Peyer's patch (tissue), 4 donors: ENCODE measurements at regions not wholly inside any gene's neighbourhood (a gene's known extent, or its start where the extent isn't known, plus 50 kb on each side); places are given as distances from the start of the nearest gene placed in this dataset.

Experiments used
- DNase-seq, 3 donors: peaks; one replicate each; pipeline ENCODE4 v3.0.0-alpha.2; 2017 to 2019
- H3K27ac ChIP-seq, 4 donors: fragments of 200-600 bp; sonication (generic); one replicate each; pipeline ENCODE4 v1.5.1; 2016 to 2019
- H3K27me3 ChIP-seq, 2 donors: fragments of 200-600 bp; sonication (generic); one replicate each; pipeline ENCODE4 v1.5.1; 2019
- H3K36me3 ChIP-seq, 3 donors: fragments of 200-600 bp; sonication (generic); one replicate each; pipeline ENCODE4 v1.5.1; 2016 to 2019
- H3K4me1 ChIP-seq, 4 donors: fragments of 200-600 bp; sonication (generic); one replicate each; pipeline ENCODE4 v1.5.1; 2016 to 2019
- H3K4me3 ChIP-seq, 4 donors: fragments of 200-600 bp; sonication (generic); 1 replicate in 3 of 4; 2 replicates in 1 of 4; pipeline ENCODE4 v1.5.1; 2016 to 2019; ENCODE audit warnings: mild to moderate bottlenecking in 1 of 4
- H3K9me3 ChIP-seq, 4 donors: fragments of 200-600 bp; sonication (generic); one replicate each; pipeline ENCODE4 v1.5.1; 2016 to 2019; ENCODE audit warnings: mild to moderate bottlenecking in 1 of 4
- POLR2A ChIP-seq, 2 donors: fragments of 450-650 bp; IDR thresholded peaks; one replicate each; pipeline ENCODE4 v1.5.1; 2017; ENCODE audit warnings: antibody characterized with exemption in 2 of 2, mild to moderate bottlenecking in 2 of 2, moderate library complexity in 2 of 2
- TF ChIP-seq, protein P1 (sequence below), 6 experiments: fragments of 450-650 bp in 4 of 6; fragments of 200-600 bp in 2 of 6; sonication (generic) in 1 of 6; IDR thresholded peaks; one replicate each; pipeline ENCODE4 v1.5.1; 2017 to 2019; ENCODE audit warnings: antibody characterized with exemption in 6 of 6, mild to moderate bottlenecking in 3 of 6, moderate library complexity in 1 of 6

GRCh38 chr3:101155825-101156224, 162.6 kb upstream of the ABI3BP start:
- Histone ChIP-seq H3K4me1 (no peaks in the 10 kb centered on the region), H3K9me3 (no peaks in the 10 kb centered on the region)
- no peak for DNase-seq

GRCh38 chr3:101154401-101154800, 161.2 kb upstream of the ABI3BP start:
- H3K9me3 ChIP-seq = no peaks in the 10 kb centered on the region
- no peak overlapping the region for H3K27ac ChIP-seq
- no peaks in the 10 kb centered on the region for H3K36me3 ChIP-seq
- no peak for TF ChIP-seq POLR2A (IDR thresholded peaks at IDR 0.05)
- TF ChIP-seq, protein P1, sequence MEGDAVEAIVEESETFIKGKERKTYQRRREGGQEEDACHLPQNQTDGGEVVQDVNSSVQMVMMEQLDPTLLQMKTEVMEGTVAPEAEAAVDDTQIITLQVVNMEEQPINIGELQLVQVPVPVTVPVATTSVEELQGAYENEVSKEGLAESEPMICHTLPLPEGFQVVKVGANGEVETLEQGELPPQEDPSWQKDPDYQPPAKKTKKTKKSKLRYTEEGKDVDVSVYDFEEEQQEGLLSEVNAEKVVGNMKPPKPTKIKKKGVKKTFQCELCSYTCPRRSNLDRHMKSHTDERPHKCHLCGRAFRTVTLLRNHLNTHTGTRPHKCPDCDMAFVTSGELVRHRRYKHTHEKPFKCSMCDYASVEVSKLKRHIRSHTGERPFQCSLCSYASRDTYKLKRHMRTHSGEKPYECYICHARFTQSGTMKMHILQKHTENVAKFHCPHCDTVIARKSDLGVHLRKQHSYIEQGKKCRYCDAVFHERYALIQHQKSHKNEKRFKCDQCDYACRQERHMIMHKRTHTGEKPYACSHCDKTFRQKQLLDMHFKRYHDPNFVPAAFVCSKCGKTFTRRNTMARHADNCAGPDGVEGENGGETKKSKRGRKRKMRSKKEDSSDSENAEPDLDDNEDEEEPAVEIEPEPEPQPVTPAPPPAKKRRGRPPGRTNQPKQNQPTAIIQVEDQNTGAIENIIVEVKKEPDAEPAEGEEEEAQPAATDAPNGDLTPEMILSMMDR (IDR thresholded peaks at IDR 0.05) = no peak
- H3K4me3 ChIP-seq = no peak overlapping the region
- H3K4me1 ChIP-seq = no peaks in the 10 kb centered on the region
- DNase-seq = no peak
- no peaks in the 10 kb centered on the region for H3K27me3 ChIP-seq

More at GRCh38 chr3:101155825-101156224, 162.6 kb upstream of the ABI3BP start:
- H3K4me3 ChIP-seq = no peak overlapping the region
- H3K27me3 ChIP-seq = no peaks in the 10 kb centered on the region
- TF ChIP-seq, protein P1 (IDR thresholded peaks at IDR 0.05) = no peak
- TF ChIP-seq POLR2A (IDR thresholded peaks at IDR 0.05) = no peak
- no peak overlapping the region for H3K27ac ChIP-seq
- H3K36me3 ChIP-seq = no peaks in the 10 kb centered on the region

DNA sequence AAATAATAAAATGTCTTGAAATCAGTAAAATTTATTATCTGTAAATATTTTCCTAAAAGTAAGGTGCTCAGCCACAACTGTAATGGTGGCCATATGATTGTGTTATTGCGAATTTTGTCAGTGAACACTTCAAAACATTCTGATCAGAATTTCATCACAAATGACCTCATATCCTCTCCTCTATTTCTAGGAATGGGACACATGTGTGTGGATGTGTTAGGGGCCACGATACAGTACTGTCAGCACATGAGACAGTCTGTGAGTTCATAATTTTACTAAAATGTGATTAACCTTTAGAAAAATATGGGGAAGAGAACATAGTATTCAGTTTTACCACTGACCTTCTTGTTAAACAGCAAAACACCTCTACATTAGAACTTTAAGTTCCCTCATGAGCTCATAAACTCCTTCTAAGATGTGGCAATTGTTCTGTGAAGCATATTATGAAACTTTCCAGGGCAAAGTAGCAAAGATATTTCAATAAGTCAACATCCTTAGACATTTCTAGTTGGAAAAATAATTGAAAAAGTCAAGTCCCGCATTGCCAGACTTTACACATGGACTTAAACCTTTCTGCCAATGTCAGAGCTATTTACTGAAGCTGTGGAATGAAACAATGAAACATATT, 158.2 kb upstream of the ABI3BP start:
- no peak for TF ChIP-seq POLR2A (IDR thresholded peaks at IDR 0.05)
- TF ChIP-seq, protein P1 (IDR thresholded peaks at IDR 0.05) = no peak
- H3K36me3 ChIP-seq = no peaks in the 10 kb centered on the region
- no peak for DNase-seq

GRCh38 chr3:101150504-101150903, 157.3 kb upstream of the ABI3BP start:
- no peaks in the 10 kb centered on the region for H3K4me1 ChIP-seq
- no peaks in the 10 kb centered on the region for H3K27me3 ChIP-seq
- H3K36me3 ChIP-seq = no peaks in the 10 kb centered on the region
- no peak for DNase-seq
- H3K9me3 ChIP-seq = no peaks in the 10 kb centered on the region
- TF ChIP-seq, protein P1 (IDR thresholded peaks at IDR 0.05) = no peak
- no peak for TF ChIP-seq POLR2A (IDR thresholded peaks at IDR 0.05)
- no peak overlapping the region for H3K4me3 ChIP-seq
- no peak overlapping the region for H3K27ac ChIP-seq

More for the DNA sequence above, 158.2 kb upstream of the ABI3BP start:
- Histone ChIP-seq H3K27me3 (no peaks in the 10 kb centered on the region), H3K4me1 (no peaks in the 10 kb centered on the region), H3K9me3 (no peaks in the 10 kb centered on the region), H3K4me3 (no peak overlapping the region), H3K27ac (no peak overlapping the region)

- Histone ChIP-seq H3K9me3 (no peaks in the 10 kb centered on the region), H3K27ac (no peak overlapping the region), H3K36me3 (no peaks in the 10 kb centered on the region), H3K4me3 (no peak overlapping the region), H3K4me1 (no peaks in the 10 kb centered on the region), H3K27me3 (no peaks in the 10 kb centered on the region)
- DNase-seq = no peak
- TF ChIP-seq, protein P1 (IDR thresholded peaks at IDR 0.05) = no peak
- no peak for TF ChIP-seq POLR2A (IDR thresholded peaks at IDR 0.05)
Observed at GRCh38 chr3:101149707-101150106, 156.5 kb upstream of the ABI3BP start.

DNA sequence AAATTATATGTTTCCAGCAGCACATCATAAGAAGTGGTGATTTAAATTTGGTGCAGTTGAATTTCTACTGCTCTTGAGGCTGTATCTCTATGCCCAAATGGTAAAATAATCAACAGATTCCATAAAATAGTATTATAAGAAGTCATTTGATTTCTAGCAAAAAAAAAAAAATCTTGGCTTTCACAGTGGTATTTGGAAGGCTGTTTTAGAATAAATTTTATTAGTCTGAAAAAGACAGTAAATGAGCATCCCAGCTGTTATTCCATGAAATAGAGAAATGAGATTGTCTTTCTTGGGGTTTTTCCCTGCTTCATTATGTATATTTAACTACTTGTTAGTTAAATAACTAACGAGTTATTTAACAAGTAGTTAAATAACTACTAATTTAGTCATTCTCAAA, 156.0 kb upstream of the ABI3BP start:
- Histone ChIP-seq H3K4me1 (no peaks in the 10 kb centered on the region), H3K36me3 (no peaks in the 10 kb centered on the region), H3K27ac (no peak overlapping the region), H3K9me3 (no peaks in the 10 kb centered on the region), H3K27me3 (no peaks in the 10 kb centered on the region), H3K4me3 (no peak overlapping the region)
- TF ChIP-seq POLR2A (IDR thresholded peaks at IDR 0.05) = no peak
- TF ChIP-seq, protein P1 (IDR thresholded peaks at IDR 0.05) = no peak
- no peak for DNase-seq
